HFF-Myc (cell line): ENCODE measurements at regions not wholly inside any gene's neighbourhood (a gene's known extent, or its start where the extent isn't known, plus 50 kb on each side); places are given as distances from the start of the nearest gene placed in this dataset.

Experiments
- DNase-seq: peaks from one replicate; pipeline ENCODE4 v3.0.0-alpha.2; 2011; ENCODE audit warnings: low read depth; ENCODE audit errors: extremely low read depth
- H3K4me3 ChIP-seq: replicated peaks from 2 replicates; pipeline ENCODE4 v1.5.1; 2011; ENCODE audit warnings: low read depth, mild to moderate bottlenecking, control low read depth, low read length
- TF ChIP-seq, protein P1 (sequence below): IDR thresholded peaks from 2 replicates; pipeline ENCODE4 v1.5.1; 2012; ENCODE audit warnings: mild to moderate bottlenecking, low read depth, low read length, control low read depth; ENCODE audit errors: missing control alignments

DNA sequence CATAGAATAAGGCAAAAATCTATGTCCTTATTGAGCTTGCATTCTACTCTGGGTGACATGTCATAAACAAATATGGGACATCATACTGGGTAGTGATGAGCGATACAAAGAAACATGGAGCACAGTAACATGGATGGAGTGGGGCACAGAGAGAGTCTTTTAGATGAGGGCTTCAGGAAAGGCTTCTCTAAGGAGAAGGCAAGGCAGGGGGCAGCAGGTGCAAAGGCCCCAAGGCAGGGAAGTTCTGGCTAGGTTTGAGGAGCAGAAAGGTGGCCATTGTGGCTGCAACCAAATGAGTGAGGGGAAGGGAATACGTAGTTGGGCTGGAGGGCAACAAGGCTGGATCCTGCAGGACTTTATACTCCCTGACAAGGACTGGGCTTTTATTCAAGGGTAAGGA, 211.4 kb downstream of the HERPUD2 start:
- DNase-seq = no peak
- H3K4me3 ChIP-seq = no peak overlapping the region
- TF ChIP-seq, protein P1, sequence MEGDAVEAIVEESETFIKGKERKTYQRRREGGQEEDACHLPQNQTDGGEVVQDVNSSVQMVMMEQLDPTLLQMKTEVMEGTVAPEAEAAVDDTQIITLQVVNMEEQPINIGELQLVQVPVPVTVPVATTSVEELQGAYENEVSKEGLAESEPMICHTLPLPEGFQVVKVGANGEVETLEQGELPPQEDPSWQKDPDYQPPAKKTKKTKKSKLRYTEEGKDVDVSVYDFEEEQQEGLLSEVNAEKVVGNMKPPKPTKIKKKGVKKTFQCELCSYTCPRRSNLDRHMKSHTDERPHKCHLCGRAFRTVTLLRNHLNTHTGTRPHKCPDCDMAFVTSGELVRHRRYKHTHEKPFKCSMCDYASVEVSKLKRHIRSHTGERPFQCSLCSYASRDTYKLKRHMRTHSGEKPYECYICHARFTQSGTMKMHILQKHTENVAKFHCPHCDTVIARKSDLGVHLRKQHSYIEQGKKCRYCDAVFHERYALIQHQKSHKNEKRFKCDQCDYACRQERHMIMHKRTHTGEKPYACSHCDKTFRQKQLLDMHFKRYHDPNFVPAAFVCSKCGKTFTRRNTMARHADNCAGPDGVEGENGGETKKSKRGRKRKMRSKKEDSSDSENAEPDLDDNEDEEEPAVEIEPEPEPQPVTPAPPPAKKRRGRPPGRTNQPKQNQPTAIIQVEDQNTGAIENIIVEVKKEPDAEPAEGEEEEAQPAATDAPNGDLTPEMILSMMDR = no peak

DNA sequence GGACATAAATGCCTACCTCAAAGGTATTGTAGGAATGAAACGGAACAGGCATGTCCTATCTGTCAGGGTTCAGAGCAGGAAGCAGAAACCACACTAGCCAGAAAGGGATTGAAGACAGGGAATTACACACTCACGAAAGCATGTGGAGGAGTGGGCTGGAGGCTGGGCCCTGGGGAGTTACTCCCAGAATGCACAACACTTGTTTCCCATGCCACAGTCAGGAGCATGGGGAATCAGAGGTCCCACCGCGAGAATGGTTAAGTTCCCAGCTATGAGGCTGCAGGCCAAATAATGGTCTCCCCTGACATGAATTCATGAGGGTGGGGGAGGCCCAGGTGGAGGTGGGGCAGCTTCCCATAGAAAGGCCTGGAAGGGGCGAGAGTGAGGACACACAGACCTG, 212.7 kb downstream of the HERPUD2 start:
- no peak for DNase-seq
- TF ChIP-seq, protein P1 = no peak

DNA sequence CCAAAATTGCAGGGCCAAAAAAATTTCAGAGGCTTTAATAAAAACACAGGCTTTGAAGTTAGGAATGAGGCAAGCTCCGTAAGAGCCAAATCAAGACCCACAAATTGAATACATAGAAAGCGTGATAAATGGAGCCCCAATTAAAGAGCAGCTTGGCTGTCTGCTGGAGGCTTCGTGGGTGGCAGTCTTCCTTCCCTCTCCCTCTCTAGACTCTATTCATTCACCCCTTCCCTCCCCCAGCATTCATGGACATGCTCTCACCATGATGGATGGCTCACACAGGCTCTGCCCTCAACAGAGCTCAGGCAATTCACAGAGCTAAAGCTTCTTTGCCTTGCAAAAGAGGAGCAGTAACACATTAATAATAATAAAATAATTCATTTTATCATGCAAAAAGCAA, 214.1 kb downstream of the HERPUD2 start:
- no peak overlapping the region for H3K4me3 ChIP-seq
- TF ChIP-seq, protein P1 = no peak
- DNase-seq = no peak

More for the DNA sequence above, 212.7 kb downstream of the HERPUD2 start:
- no peak overlapping the region for H3K4me3 ChIP-seq

DNA sequence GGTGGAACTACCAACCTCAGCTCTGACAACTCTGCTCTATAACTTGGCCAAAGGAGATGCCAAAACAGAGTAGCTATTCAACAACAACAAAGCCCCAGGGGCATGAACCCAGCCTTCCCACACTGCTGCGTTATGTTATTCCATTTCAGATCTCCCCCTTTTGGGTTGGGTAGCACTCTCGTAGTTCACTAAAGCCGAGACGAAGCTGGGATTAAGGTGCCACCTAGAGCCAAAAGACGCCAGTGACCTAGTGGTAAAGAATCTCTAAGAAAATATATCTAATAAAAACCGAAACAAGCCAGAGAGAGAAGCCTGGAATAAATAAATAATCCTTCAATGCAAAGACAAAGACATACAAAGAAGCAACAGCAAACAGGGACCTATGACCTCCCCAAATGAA, 217.3 kb downstream of the HERPUD2 start:
- TF ChIP-seq, protein P1 = no peak
- H3K4me3 ChIP-seq = no peak overlapping the region
- no peak for DNase-seq

DNA sequence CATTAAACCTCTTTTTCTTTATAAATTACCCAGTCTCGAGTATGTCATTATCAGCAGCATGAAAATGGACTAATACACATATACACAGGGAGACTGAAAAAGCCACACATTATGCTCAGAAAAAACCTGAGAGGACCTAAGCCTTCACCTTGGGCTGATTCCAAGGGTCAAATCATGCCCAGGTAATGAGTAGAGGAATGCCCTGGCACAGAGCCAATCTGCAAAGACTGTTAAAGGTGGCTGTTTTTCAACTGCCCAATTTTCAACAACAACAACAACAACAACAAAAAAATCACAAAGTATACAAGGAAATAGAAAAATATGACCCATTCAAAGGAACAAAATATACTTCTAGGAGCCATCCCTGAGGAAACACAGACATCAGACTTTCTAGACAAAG, 220.2 kb upstream of the TBX20 start:
- TF ChIP-seq, protein P1 = no peak
- no peak overlapping the region for H3K4me3 ChIP-seq
- no peak for DNase-seq

DNA sequence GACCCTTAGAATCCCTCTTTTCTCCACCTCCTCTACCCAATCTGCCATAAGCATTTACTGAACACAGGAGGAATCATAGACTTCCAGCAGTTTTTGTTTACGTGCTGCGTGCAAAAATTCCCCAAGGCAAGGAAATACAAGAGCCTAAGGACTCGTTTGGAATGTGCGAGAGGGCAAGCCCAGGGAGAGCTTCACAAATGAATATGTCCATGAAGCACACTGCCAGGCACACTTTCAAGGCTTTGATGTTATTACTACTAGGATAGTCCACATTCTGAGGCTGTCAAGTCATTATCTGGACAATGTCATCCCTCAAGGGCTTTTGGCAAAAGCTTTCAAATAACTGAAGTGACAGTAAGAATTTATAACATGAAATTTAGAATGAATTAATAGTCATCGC, 214.7 kb upstream of the TBX20 start:
- TF ChIP-seq, protein P1 = no peak
- no peak for DNase-seq
- H3K4me3 ChIP-seq = no peak overlapping the region

DNA sequence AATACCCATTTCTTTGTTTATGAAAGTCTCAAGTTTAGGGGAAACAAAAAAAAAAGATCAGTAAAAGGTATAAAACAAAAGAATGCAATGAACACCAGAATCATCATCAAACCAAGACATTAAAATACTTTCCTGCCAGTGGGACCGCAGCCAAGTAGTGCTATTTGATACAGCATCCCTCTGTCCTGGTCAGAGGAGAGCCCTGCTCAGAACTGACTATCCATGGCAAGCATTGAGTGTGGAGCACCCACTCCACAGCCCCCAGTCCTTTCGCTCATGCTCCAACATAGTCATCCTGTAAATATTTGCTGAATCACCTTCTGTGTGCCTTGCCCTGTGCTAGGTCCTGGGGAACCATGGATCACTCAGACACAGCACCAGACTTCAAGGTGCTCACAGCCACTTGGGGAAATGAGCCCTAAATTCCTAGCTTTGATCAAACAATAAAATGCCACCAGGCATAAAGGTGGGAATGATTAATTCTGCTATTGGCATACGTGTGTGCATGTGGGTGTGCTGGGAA, 213.6 kb upstream of the TBX20 start:
- DNase-seq = no peak
- TF ChIP-seq, protein P1 = no peak
- no peak overlapping the region for H3K4me3 ChIP-seq
